Epithelial cell of proximal tubule (primary cell): ENCODE measurements at regions not wholly inside any gene's neighbourhood (a gene's known extent, or its start where the extent isn't known, plus 50 kb on each side); places are given as distances from the start of the nearest gene placed in this dataset.

Source experiments
- DNase-seq: peaks from one replicate; pipeline ENCODE4 v3.0.0-alpha.2; 2011; ENCODE audit warnings: low read depth
- H3K4me3 ChIP-seq: 2 replicates; pipeline ENCODE4 v1.5.1; 2011; ENCODE audit warnings: low read depth, mild to moderate bottlenecking, low read length
- CTCF ChIP-seq: conservative IDR thresholded peaks from 2 replicates; pipeline ENCODE4 v1.5.1; 2012; ENCODE audit warnings: low read depth, mild to moderate bottlenecking, low read length

GRCh38 chr6:140782941-140783340, 1349.8 kb upstream of the GJE1 start:
- no peak for TF ChIP-seq CTCF
- no peak for DNase-seq

GRCh38 chr6:140779991-140780596, 1352.6 kb upstream of the GJE1 start:
- no peak for TF ChIP-seq CTCF
- H3K4me3 ChIP-seq = no peak overlapping the region
- DNase-seq = no peak

More at GRCh38 chr6:140782941-140783340, 1349.8 kb upstream of the GJE1 start:
- H3K4me3 ChIP-seq = no peak overlapping the region

- DNase-seq = no peak
- no peak for TF ChIP-seq CTCF
- no peak overlapping the region for H3K4me3 ChIP-seq
Measured at GRCh38 chr6:140779341-140779740, 1353.4 kb upstream of the GJE1 start.

GRCh38 chr6:140777780-140778179, 1354.9 kb upstream of the GJE1 start:
- no peak for TF ChIP-seq CTCF
- no peak overlapping the region for H3K4me3 ChIP-seq
- no peak for DNase-seq

- TF ChIP-seq CTCF = no peak
- no peak for DNase-seq
- H3K4me3 ChIP-seq = no peak overlapping the region
Measured at GRCh38 chr6:140775061-140775460, 1357.7 kb upstream of the GJE1 start.

- peak; percentile 59 for DNase-seq
- no peak overlapping the region for H3K4me3 ChIP-seq
- TF ChIP-seq CTCF = no peak
Measured at GRCh38 chr6:140774080-140774505, 1358.6 kb upstream of the GJE1 start.

GRCh38 chr6:140773276-140773675, 1359.4 kb upstream of the GJE1 start:
- no peak overlapping the region for H3K4me3 ChIP-seq
- DNase-seq = peak; percentile 37
- no peak for TF ChIP-seq CTCF
